ENCODE measurements at regions not wholly inside any gene's neighbourhood (a gene's known extent, or its start where the extent isn't known, plus 50 kb on each side); places are given as distances from the start of the nearest gene placed in this dataset.

DNA sequence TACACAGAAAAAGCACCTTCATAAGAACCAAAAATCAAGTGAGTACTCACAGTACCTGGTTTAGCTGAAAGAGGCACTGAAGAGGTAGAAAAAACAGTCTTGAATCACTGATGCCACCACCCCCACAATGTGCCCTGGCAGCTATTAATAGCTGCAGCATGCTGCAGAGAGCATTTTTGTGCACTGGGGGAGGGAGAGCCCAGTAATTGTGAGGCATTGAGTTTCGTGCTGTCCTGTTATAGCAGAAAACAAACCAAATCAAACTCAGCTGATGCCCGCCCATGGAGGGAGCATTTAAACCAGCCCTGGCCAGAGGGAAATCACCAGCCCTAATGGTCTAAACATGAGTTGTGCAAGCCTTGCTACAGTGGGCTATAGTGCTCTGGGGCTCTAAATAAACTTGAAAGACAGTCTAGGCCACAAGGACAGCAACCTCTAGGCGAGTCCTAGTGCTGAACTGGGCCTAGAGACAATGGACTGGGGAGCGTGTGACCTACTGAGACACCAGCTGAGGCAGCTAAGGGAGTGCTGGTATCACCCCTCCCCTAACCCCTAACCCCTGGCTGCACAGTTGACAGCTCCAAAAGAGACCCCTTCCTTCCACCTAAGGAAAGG lies 106.3 kb upstream of the TMLHE start:
- DNase-seq (ENCODE audit: low read depth, low spot score), result no peak
- in situ Hi-C loops (cut with HindIII; ENCODE audit: low pct_unique_long_range_greater_than_20kb, low sequenced_read_pairs), result no loop called here

DNA sequence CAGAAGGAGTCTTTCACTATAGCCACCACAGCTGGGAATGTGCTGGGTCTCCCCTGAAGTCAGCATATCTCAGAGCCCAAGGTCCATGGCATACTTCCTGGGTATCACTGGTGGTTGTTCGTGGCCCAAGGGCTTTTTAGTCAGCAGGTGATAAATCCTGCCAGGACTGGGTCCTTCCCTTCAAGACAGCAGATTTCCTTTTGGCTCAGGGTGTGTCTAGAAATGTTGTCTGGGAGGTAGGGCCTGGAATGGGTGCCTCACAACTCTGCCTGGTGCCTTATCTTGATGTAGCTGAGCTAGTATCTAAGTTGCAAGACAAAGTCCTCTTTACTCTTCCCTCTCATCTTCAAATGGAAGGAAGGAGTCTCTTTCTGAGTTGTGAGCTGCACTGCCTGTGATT lies 102.4 kb upstream of the TMLHE start:
- no peak for DNase-seq (ENCODE audit: low read depth, low spot score)
- in situ Hi-C loops (cut with HindIII; ENCODE audit: low pct_unique_long_range_greater_than_20kb, low sequenced_read_pairs), result no loop called here

DNA sequence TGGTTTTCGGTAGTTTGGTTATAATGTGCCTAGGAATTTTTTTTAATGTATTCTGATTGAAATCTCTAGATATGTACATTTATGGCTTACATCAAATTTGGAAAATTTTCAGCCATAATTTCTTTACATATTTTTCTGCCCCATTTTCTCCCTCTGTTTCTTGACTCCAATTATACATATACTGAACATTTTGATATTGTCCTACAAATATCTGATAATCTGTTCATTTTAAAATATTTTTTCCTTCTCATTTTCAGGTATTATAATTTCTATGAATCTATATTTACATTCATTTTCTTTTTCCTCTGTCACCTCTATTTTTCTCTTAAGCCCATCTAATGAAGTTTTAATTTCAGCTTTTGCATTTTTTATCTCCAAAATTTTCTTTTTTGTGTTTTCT lies 82.7 kb upstream of the TMLHE start:
- in situ Hi-C loops (cut with HindIII; ENCODE audit: low pct_unique_long_range_greater_than_20kb, low sequenced_read_pairs), result no loop called here

DNA sequence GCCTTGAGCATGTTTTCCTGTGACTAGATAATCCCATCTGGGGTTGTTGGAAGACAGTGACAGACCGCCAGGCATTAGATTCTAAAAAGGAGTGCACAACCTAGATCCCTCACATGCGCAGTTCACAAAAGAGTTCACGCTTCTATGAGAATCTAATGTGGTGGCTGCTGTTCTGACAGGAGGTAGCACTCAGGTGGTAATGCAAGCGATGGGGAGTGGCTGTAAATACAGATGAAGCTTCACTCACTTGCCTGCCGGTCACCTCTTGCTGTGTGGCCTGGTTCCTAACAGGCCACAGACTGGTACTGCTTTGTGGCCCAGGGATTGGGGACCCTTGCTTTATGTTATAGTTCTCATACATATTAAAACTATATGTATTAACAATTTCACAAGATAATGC lies 81.9 kb upstream of the TMLHE start:
- in situ Hi-C loops (cut with HindIII; ENCODE audit: low pct_unique_long_range_greater_than_20kb, low sequenced_read_pairs), result no loop called here
- DNase-seq (ENCODE audit: low read depth, low spot score), result no peak

More for the DNA sequence above, 82.7 kb upstream of the TMLHE start:
- no peak for DNase-seq (ENCODE audit: low read depth, low spot score)

DNA sequence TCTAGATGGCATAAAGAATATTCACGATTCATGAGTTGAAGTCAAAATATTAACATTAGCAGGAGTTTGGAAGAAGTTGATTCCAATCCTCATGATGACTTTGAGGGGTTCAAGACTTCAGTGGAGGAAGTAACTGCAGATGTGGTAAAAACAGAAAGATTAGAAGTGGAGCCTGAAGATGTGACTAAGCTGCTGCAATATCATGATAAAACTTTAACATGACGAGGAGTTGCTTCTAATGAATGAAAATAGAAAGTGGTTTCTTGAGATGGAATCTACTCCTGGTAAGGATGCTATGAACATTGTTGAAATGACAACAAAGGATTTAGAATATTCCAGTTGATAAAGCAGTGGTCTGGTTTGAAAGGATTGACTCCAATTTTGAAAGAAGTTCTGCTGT lies 70.1 kb upstream of the TMLHE start:
- in situ Hi-C loops (cut with HindIII; ENCODE audit: low pct_unique_long_range_greater_than_20kb, low sequenced_read_pairs), result no loop called here
- DNase-seq (ENCODE audit: low read depth, low spot score), result no peak

DNA sequence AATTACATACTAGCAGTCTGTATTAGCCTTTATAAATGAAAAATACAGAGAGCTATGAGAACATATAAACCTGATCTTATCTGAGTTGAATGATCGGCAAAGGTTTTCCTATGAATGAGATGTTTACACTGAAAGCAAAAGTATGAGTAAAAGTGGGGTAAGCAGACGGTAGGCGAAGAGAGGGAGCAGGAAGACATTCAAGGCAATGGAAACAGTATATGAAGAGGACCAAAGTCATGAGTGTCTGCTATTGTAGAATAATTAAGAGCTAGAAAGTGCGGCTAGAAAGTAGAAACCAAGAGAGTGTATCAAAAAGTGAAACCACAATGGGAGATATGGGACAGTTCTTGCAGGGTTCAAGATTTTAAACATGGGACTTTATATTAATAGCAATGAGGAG lies 67.0 kb upstream of the TMLHE start:
- in situ Hi-C loops (cut with HindIII; ENCODE audit: low pct_unique_long_range_greater_than_20kb, low sequenced_read_pairs), result no loop called here

DNA sequence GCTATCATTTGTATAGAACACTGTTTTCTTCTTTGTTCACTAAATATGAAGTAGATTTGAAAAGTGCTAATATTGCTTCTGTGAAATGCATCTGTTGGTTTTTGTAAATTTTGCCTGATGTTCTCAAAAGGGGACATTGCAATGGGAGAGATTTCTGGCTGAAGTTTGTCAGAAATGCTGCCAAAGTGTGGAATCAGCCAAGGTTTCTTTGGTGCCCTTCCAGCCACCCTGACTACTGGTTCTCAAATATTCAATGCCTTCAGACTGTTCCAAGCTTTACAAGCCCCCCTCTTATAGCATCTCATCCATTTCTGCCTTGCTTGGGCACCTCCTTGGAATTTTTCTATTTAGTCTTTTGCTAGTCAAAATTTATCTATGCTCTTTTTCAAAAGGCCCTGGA lies 60.6 kb upstream of the TMLHE start:
- in situ Hi-C loops (cut with HindIII; ENCODE audit: low pct_unique_long_range_greater_than_20kb, low sequenced_read_pairs), result no loop called here
- DNase-seq (ENCODE audit: low read depth, low spot score), result no peak

More for the DNA sequence above, 67.0 kb upstream of the TMLHE start:
- DNase-seq (ENCODE audit: low read depth, low spot score), result no peak

DNA sequence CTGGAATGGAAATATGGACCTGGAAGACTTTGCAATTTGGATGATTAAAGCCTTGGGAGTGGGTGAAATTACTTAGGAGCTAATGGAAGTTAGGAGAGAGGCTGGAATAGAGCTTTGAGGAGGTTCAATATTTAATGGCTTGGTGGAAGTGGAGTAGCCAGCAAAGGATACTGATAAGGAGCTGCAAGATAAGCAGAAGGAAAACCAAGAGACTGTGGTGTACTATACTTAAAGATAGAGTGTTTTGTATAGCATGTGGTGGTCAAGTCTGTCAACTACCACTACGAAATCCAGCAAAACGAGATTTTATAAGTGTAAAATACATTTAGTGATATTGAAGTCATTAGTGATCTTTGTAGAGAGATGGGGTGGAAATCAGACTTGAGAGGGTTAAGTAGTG lies 54.0 kb upstream of the TMLHE start:
- DNase-seq (ENCODE audit: low read depth, low spot score), result no peak
- in situ Hi-C loops (cut with HindIII; ENCODE audit: low pct_unique_long_range_greater_than_20kb, low sequenced_read_pairs), result no loop called here
